HFFc6 (cell line): ENCODE measurements at regions not wholly inside any gene's neighbourhood (a gene's known extent, or its start where the extent isn't known, plus 50 kb on each side); places are given as distances from the start of the nearest gene placed in this dataset.

ENCODE experiments used
- DNase-seq: peaks from one replicate; pipeline ENCODE4 v3.0.0-alpha.2; 2018
- H3K27ac Mint-ChIP-seq: 2 replicates; pipeline ENCODE4 v1.8.0; 2020; ENCODE audit warnings: mild to moderate bottlenecking, mixed read lengths
- H3K27me3 Mint-ChIP-seq: 2 replicates; pipeline ENCODE4 v1.8.0; 2021; ENCODE audit warnings: mild to moderate bottlenecking, moderate library complexity, mixed read lengths; ENCODE audit not compliant: insufficient read depth
- H3K36me3 Mint-ChIP-seq: 2 replicates; pipeline ENCODE4 v1.8.0; 2021; ENCODE audit warnings: low read depth, mixed read lengths
- H3K4me1 Mint-ChIP-seq: 2 replicates; pipeline ENCODE4 v1.8.0; 2020; ENCODE audit warnings: low read depth, mixed read lengths
- H3K4me3 Mint-ChIP-seq: 2 replicates; pipeline ENCODE4 v1.8.0; 2020; ENCODE audit warnings: mild to moderate bottlenecking, moderate library complexity, mixed read lengths
- H3K9me3 Mint-ChIP-seq: 2 replicates; pipeline ENCODE4 v1.8.0; 2020; ENCODE audit warnings: mild to moderate bottlenecking, mixed read lengths
- TF ChIP-seq, protein P1 (sequence below): fragments of 200-600 bp; sonication (generic); IDR thresholded peaks from 2 replicates; pipeline ENCODE4 v1.5.0; 2021; ENCODE audit warnings: antibody characterized with exemption, mild to moderate bottlenecking

DNA sequence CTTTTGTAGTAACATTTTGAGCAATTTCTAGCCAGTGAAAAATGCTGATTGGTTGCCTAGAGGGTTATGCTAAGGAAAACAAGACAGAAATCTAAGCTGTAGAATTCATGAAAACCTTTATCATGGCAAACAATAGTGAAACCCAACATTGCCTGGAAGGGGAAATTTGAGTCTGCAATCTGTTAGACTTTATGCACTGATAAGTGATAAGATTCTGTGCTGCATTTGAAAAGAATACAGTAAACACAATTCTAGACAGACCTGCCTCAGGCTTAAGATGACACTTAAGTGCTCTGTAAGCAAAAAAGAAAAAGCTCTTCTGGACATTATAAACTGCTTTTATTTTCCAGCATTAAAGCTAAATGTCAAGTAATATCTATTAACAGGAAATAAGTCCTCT, 519.3 kb downstream of the ISL1 start:
- no peaks in the 10 kb centered on the region for H3K36me3 Mint-ChIP-seq
- no peaks in the 10 kb centered on the region for H3K4me1 Mint-ChIP-seq
- DNase-seq = no peak
- no peaks in the 10 kb centered on the region; the same call in 1 of the 2 replicates for H3K27me3 Mint-ChIP-seq
- H3K9me3 Mint-ChIP-seq = peaks cover 8% of the 10 kb centered on the region; the same call in 1 of the 2 replicates
- H3K4me3 Mint-ChIP-seq = no peak overlapping the region
- TF ChIP-seq, protein P1, sequence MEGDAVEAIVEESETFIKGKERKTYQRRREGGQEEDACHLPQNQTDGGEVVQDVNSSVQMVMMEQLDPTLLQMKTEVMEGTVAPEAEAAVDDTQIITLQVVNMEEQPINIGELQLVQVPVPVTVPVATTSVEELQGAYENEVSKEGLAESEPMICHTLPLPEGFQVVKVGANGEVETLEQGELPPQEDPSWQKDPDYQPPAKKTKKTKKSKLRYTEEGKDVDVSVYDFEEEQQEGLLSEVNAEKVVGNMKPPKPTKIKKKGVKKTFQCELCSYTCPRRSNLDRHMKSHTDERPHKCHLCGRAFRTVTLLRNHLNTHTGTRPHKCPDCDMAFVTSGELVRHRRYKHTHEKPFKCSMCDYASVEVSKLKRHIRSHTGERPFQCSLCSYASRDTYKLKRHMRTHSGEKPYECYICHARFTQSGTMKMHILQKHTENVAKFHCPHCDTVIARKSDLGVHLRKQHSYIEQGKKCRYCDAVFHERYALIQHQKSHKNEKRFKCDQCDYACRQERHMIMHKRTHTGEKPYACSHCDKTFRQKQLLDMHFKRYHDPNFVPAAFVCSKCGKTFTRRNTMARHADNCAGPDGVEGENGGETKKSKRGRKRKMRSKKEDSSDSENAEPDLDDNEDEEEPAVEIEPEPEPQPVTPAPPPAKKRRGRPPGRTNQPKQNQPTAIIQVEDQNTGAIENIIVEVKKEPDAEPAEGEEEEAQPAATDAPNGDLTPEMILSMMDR = no peak
- no peak overlapping the region for H3K27ac Mint-ChIP-seq

DNA sequence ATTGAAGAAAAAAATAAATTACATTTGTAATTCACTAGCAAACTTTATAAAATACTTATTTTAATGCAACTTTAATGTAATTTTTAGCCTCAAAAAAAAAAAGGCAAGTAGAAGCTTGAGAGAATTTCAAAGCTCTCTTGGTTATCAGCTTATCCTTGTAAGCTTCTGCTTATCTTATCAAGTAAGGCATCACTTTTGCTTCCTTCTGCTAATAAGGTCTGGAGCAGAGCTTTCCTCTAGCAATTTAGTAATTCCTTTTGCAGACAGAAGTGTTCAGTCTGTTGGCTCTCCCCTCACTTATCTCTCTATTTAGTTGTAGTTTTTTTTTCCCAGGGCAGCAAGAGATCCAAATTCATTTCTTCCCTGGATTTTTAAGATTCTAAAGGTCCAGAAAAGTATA, 525.0 kb downstream of the ISL1 start:
- Mint-ChIP-seq H3K4me3 (no peak overlapping the region), H3K27ac (no peak overlapping the region), H3K4me1 (no peaks in the 10 kb centered on the region), H3K36me3 (no peaks in the 10 kb centered on the region), H3K27me3 (no peaks in the 10 kb centered on the region; the same call in 1 of the 2 replicates), H3K9me3 (peaks cover 11% of the 10 kb centered on the region)
- TF ChIP-seq, protein P1 = no peak
- DNase-seq = no peak

- no peak overlapping the region for H3K27ac Mint-ChIP-seq
Measured at GRCh38 chr5:51944500-51945125, 561.4 kb downstream of the ISL1 start.

GRCh38 chr5:51958473-51958872, 575.2 kb downstream of the ISL1 start:
- DNase-seq = no peak
- Mint-ChIP-seq H3K36me3 (no peaks in the 10 kb centered on the region), H3K9me3 (peaks cover 9% of the 10 kb centered on the region), H3K27ac (no peak overlapping the region), H3K4me3 (no peak overlapping the region), H3K27me3 (no peaks in the 10 kb centered on the region), H3K4me1 (no peaks in the 10 kb centered on the region)
- TF ChIP-seq, protein P1 = no peak

More at GRCh38 chr5:51944500-51945125, 561.4 kb downstream of the ISL1 start:
- Mint-ChIP-seq H3K27me3 (no peaks in the 10 kb centered on the region; the same call in 1 of the 2 replicates), H3K4me1 (no peaks in the 10 kb centered on the region), H3K9me3 (peaks cover 28% of the 10 kb centered on the region), H3K4me3 (no peak overlapping the region), H3K36me3 (peaks cover 14% of the 10 kb centered on the region)
- TF ChIP-seq, protein P1 = no peak
- DNase-seq = no peak

GRCh38 chr5:51960617-51961121, 577.4 kb downstream of the ISL1 start:
- DNase-seq = peak; percentile 39
- TF ChIP-seq, protein P1 = peak; percentile 75; the same call in 1 of the 2 replicates
- H3K9me3 Mint-ChIP-seq = peaks cover 4% of the 10 kb centered on the region; the same call in 1 of the 2 replicates

More at GRCh38 chr5:51960617-51961121, 577.4 kb downstream of the ISL1 start:
- H3K4me1 Mint-ChIP-seq = no peaks in the 10 kb centered on the region
- no peak overlapping the region for H3K27ac Mint-ChIP-seq
- no peaks in the 10 kb centered on the region for H3K27me3 Mint-ChIP-seq
- H3K36me3 Mint-ChIP-seq = no peaks in the 10 kb centered on the region
- H3K4me3 Mint-ChIP-seq = no peak overlapping the region
